Karpas-422 (cell line): ENCODE measurements at regions not wholly inside any gene's neighbourhood (a gene's known extent, or its start where the extent isn't known, plus 50 kb on each side); places are given as distances from the start of the nearest gene placed in this dataset.
"Not testable (repeated sequence)": the region's sequence is repeated elsewhere in the genome, so short reads cannot be mapped to it uniquely, and the experiment has no call there.

Source experiments
- DNase-seq: peaks from one replicate; pipeline ENCODE4 v3.0.0-alpha.2; 2015
- H2AFZ ChIP-seq: fragments of 200-600 bp; sonication (generic); 2 replicates; pipeline ENCODE4 v1.6.1; 2014; ENCODE audit warnings: antibody characterized with exemption, low read length, mixed read lengths
- H3K27ac ChIP-seq: fragments of 200-600 bp; sonication (generic); 2 replicates; pipeline ENCODE4 v1.5.1; 2014; ENCODE audit warnings: mild to moderate bottlenecking, low read length, moderate library complexity
- H3K27me3 ChIP-seq: fragments of 200-600 bp; sonication (generic); 2 replicates; pipeline ENCODE4 v1.6.1; 2014; ENCODE audit warnings: low read length, mixed read lengths
- H3K36me3 ChIP-seq: fragments of 200-600 bp; sonication (generic); 2 replicates; pipeline ENCODE4 v1.6.1; 2014; ENCODE audit warnings: low read length, mixed read lengths; ENCODE audit not compliant: insufficient read depth
- H3K4me1 ChIP-seq: fragments of 200-600 bp; sonication (generic); 2 replicates; pipeline ENCODE4 v1.6.1; 2014; ENCODE audit warnings: mild to moderate bottlenecking, low read length, mixed read lengths
- H3K4me2 ChIP-seq: fragments of 200-600 bp; sonication (generic); 2 replicates; pipeline ENCODE4 v1.6.1; 2014; ENCODE audit warnings: low read length, low read depth, mild to moderate bottlenecking; ENCODE audit not compliant: poor library complexity, severe bottlenecking
- H3K4me3 ChIP-seq: fragments of 200-600 bp; sonication (generic); 2 replicates; pipeline ENCODE4 v1.5.1; 2014; ENCODE audit warnings: mild to moderate bottlenecking, antibody characterized with exemption, low read length, mixed read lengths
- H3K79me2 ChIP-seq: fragments of 200-600 bp; sonication (generic); 2 replicates; pipeline ENCODE4 v1.6.1; 2014; ENCODE audit warnings: mild to moderate bottlenecking, low read length, mixed read lengths
- H3K9ac ChIP-seq: fragments of 200-600 bp; sonication (generic); 2 replicates; pipeline ENCODE4 v1.6.0; 2014; ENCODE audit warnings: low read length
- H3K9me2 ChIP-seq: fragments of 200-600 bp; sonication (generic), shearing (Covaris generic); replicated peaks from 2 replicates; pipeline ENCODE4 v1.6.0; 2014; ENCODE audit warnings: mild to moderate bottlenecking, low read length, moderate library complexity; ENCODE audit not compliant: insufficient read depth
- H3K9me3 ChIP-seq: fragments of 300-700, 200-600 bp; sonication (generic); 2 replicates; pipeline ENCODE4 v1.6.1; 2014; ENCODE audit warnings: low read length, mixed read lengths
- H4K20me1 ChIP-seq: fragments of 200-600 bp; sonication (generic); 2 replicates; pipeline ENCODE4 v1.6.1; 2014; ENCODE audit warnings: mild to moderate bottlenecking, antibody characterized with exemption, low read length, low read depth; ENCODE audit not compliant: insufficient read depth

- Histone ChIP-seq H3K4me1 (no peaks in the 10 kb centered on the region), H2AFZ (no peak overlapping the region), H3K9ac (no peak overlapping the region), H3K4me3 (no peak overlapping the region), H3K27me3 (no peaks in the 10 kb centered on the region), H3K9me2 (no peaks in the 10 kb centered on the region), H4K20me1 (no peaks in the 10 kb centered on the region), H3K9me3 (no peaks in the 10 kb centered on the region), H3K79me2 (no peaks in the 10 kb centered on the region), H3K36me3 (no peaks in the 10 kb centered on the region), H3K4me2 (no peak overlapping the region), H3K27ac (no peak overlapping the region)
- DNase-seq = no peak
Observed at GRCh38 chr11:82529936-82530335, 203.7 kb downstream of the FAM181B start.

- Histone ChIP-seq H3K4me1 (no peaks in the 10 kb centered on the region), H3K36me3 (no peaks in the 10 kb centered on the region), H3K9me3 (no peaks in the 10 kb centered on the region), H3K9ac (no peak overlapping the region), H3K79me2 (no peaks in the 10 kb centered on the region), H3K27ac (no peak overlapping the region), H3K4me2 (no peak overlapping the region), H3K4me3 (no peak overlapping the region), H3K27me3 (no peaks in the 10 kb centered on the region), H4K20me1 (no peaks in the 10 kb centered on the region), H2AFZ (no peak overlapping the region), H3K9me2 (no peaks in the 10 kb centered on the region)
- DNase-seq = no peak
Observed at GRCh38 chr11:82527081-82527584, 206.5 kb downstream of the FAM181B start.

GRCh38 chr11:82523141-82523540, 210.5 kb downstream of the FAM181B start:
- Histone ChIP-seq H3K27me3 (no peaks in the 10 kb centered on the region), H3K27ac (no peak overlapping the region), H3K79me2 (no peaks in the 10 kb centered on the region), H3K9me3 (no peaks in the 10 kb centered on the region), H3K9ac (no peak overlapping the region), H4K20me1 (no peaks in the 10 kb centered on the region), H3K4me1 (no peaks in the 10 kb centered on the region), H3K9me2 (no peaks in the 10 kb centered on the region), H2AFZ (no peak overlapping the region), H3K4me2 (no peak overlapping the region), H3K36me3 (no peaks in the 10 kb centered on the region), H3K4me3 (no peak overlapping the region)
- no peak for DNase-seq

GRCh38 chr11:82521427-82521826, 212.2 kb downstream of the FAM181B start:
- Histone ChIP-seq H3K9me3 (no peaks in the 10 kb centered on the region), H3K4me3 (no peak overlapping the region), H3K27ac (no peak overlapping the region), H3K9me2 (no peaks in the 10 kb centered on the region), H3K27me3 (no peaks in the 10 kb centered on the region), H3K4me2 (no peak overlapping the region), H3K79me2 (no peaks in the 10 kb centered on the region), H3K36me3 (no peaks in the 10 kb centered on the region), H4K20me1 (no peaks in the 10 kb centered on the region), H3K4me1 (no peaks in the 10 kb centered on the region), H3K9ac (no peak overlapping the region), H2AFZ (no peak overlapping the region)
- no peak for DNase-seq

GRCh38 chr11:82507288-82507687, 226.4 kb downstream of the FAM181B start:
- H3K4me1 ChIP-seq = no peaks in the 10 kb centered on the region
- no peaks in the 10 kb centered on the region for H3K36me3 ChIP-seq
- H3K27ac ChIP-seq = no peak overlapping the region
- H3K79me2 ChIP-seq = no peaks in the 10 kb centered on the region
- H3K4me2 ChIP-seq = no peak overlapping the region
- H3K9me2 ChIP-seq = no peaks in the 10 kb centered on the region
- no peaks in the 10 kb centered on the region for H3K27me3 ChIP-seq
- no peak for DNase-seq
- no peaks in the 10 kb centered on the region for H4K20me1 ChIP-seq
- H3K4me3 ChIP-seq = no peak overlapping the region
- H2AFZ ChIP-seq = no peak overlapping the region
- no peak overlapping the region for H3K9ac ChIP-seq
- no peaks in the 10 kb centered on the region for H3K9me3 ChIP-seq

- no peak for DNase-seq
- no peaks in the 10 kb centered on the region for H3K36me3 ChIP-seq
- no peaks in the 10 kb centered on the region for H3K4me1 ChIP-seq
- no peak overlapping the region for H3K4me3 ChIP-seq
- H3K27ac ChIP-seq = no peak overlapping the region
- H3K27me3 ChIP-seq = no peaks in the 10 kb centered on the region
- H3K9me2 ChIP-seq = no peaks in the 10 kb centered on the region
- no peak overlapping the region for H3K9ac ChIP-seq
- no peak overlapping the region for H3K4me2 ChIP-seq
- H3K9me3 ChIP-seq = no peaks in the 10 kb centered on the region
- H3K79me2 ChIP-seq = no peaks in the 10 kb centered on the region
- H4K20me1 ChIP-seq = no peaks in the 10 kb centered on the region
- H2AFZ ChIP-seq = no peak overlapping the region
Observed at GRCh38 chr11:82505379-82505778, 228.3 kb downstream of the FAM181B start.

GRCh38 chr11:82501174-82501573, 232.5 kb downstream of the FAM181B start:
- H3K4me2 ChIP-seq, H3K36me3 ChIP-seq, H3K4me3 ChIP-seq, H3K27me3 ChIP-seq, H3K27ac ChIP-seq, H3K79me2 ChIP-seq, DNase-seq, H4K20me1 ChIP-seq, H3K9me3 ChIP-seq, H3K9ac ChIP-seq, H2AFZ ChIP-seq, H3K4me1 ChIP-seq, H3K9me2 ChIP-seq: not testable (repeated sequence)

- H4K20me1 ChIP-seq = no peaks in the 10 kb centered on the region
- H3K9me3 ChIP-seq = no peaks in the 10 kb centered on the region
- no peaks in the 10 kb centered on the region for H3K79me2 ChIP-seq
- no peaks in the 10 kb centered on the region for H3K4me1 ChIP-seq
- H2AFZ ChIP-seq = no peak overlapping the region
- peak; percentile 70 for DNase-seq
- H3K27me3 ChIP-seq = no peaks in the 10 kb centered on the region
- H3K9me2 ChIP-seq = no peaks in the 10 kb centered on the region
- H3K27ac ChIP-seq = no peak overlapping the region
- H3K9ac ChIP-seq = no peak overlapping the region
- H3K36me3 ChIP-seq = no peaks in the 10 kb centered on the region
- no peak overlapping the region for H3K4me3 ChIP-seq
- H3K4me2 ChIP-seq = no peak overlapping the region
Observed at GRCh38 chr11:82494988-82495432, 238.7 kb downstream of the FAM181B start.

- no peaks in the 10 kb centered on the region for H3K27me3 ChIP-seq
- no peak overlapping the region for H2AFZ ChIP-seq
- no peaks in the 10 kb centered on the region for H3K9me3 ChIP-seq
- no peaks in the 10 kb centered on the region for H4K20me1 ChIP-seq
- H3K27ac ChIP-seq = no peak overlapping the region
- no peaks in the 10 kb centered on the region for H3K4me1 ChIP-seq
- H3K4me2 ChIP-seq = no peak overlapping the region
- H3K79me2 ChIP-seq = no peaks in the 10 kb centered on the region
- H3K9me2 ChIP-seq = no peaks in the 10 kb centered on the region
- DNase-seq = no peak
- no peaks in the 10 kb centered on the region for H3K36me3 ChIP-seq
- no peak overlapping the region for H3K4me3 ChIP-seq
- no peak overlapping the region for H3K9ac ChIP-seq
Observed at GRCh38 chr11:82474876-82475275, 258.8 kb downstream of the FAM181B start.
